Ectodermal cell (in vitro differentiated cells): ENCODE measurements at regions not wholly inside any gene's neighbourhood (a gene's known extent, or its start where the extent isn't known, plus 50 kb on each side); places are given as distances from the start of the nearest gene placed in this dataset.

Source experiments
- H3K27ac ChIP-seq: 2 replicates; pipeline ENCODE4 v1.7.0; 2013; ENCODE audit warnings: mild to moderate bottlenecking, low read depth, low read length; ENCODE audit not compliant: insufficient read depth, poor library complexity, severe bottlenecking
- H3K27me3 ChIP-seq: 2 replicates; pipeline ENCODE4 v1.7.0; 2013; ENCODE audit warnings: mild to moderate bottlenecking, low read length; ENCODE audit not compliant: insufficient read depth, control insufficient read depth, poor library complexity, severe bottlenecking
- H3K36me3 ChIP-seq: one replicate; pipeline ENCODE4 v1.7.0; 2013; ENCODE audit warnings: low read length; ENCODE audit not compliant: control insufficient read depth, insufficient read depth
- H3K4me1 ChIP-seq: one replicate; pipeline ENCODE4 v1.7.0; 2013; ENCODE audit warnings: low read length; ENCODE audit not compliant: control insufficient read depth, insufficient read depth
- H3K4me3 ChIP-seq: 2 replicates; pipeline ENCODE4 v1.7.0; 2013; ENCODE audit warnings: low read depth, low read length, control low read depth; ENCODE audit not compliant: insufficient read depth
- H3K9me3 ChIP-seq: 2 replicates; pipeline ENCODE4 v1.7.0; 2013; ENCODE audit warnings: mild to moderate bottlenecking, low read length, moderate library complexity; ENCODE audit not compliant: control insufficient read depth
- WGBS, 2 experiments: methylation state at CpG; one replicate each; pipeline ENCODE4 v1.1.7; 2013; ENCODE audit warnings: missing lambda C conversion rate in 2 of 2; 5-methylcytosine and 5-hydroxymethylcytosine counted together

GRCh38 chr10:3892440-3893425, 107.7 kb upstream of the KLF6 start:
- Histone ChIP-seq H3K36me3 (no peaks in the 10 kb centered on the region), H3K4me1 (peaks cover 5% of the 10 kb centered on the region), H3K27me3 (no peaks in the 10 kb centered on the region), H3K27ac (no peak overlapping the region), H3K4me3 (no peak overlapping the region), H3K9me3 (no peaks in the 10 kb centered on the region)
- 72 to 77% methylated on average over 9 of the region's 9 CpGs for WGBS, 2 experiments

- H3K36me3 ChIP-seq: no peaks in the 10 kb centered on the region
- 95 to 99% methylated on average over 3 of the region's 3 CpGs for WGBS, 2 experiments
- no peak overlapping the region for H3K27ac ChIP-seq
- no peaks in the 10 kb centered on the region for H3K9me3 ChIP-seq
- H3K4me1 ChIP-seq: peaks cover 9% of the 10 kb centered on the region
- no peak overlapping the region for H3K4me3 ChIP-seq
- H3K27me3 ChIP-seq: no peaks in the 10 kb centered on the region
Observed at GRCh38 chr10:3891396-3891795, 106.4 kb upstream of the KLF6 start.

GRCh38 chr10:3890602-3891352, 105.8 kb upstream of the KLF6 start:
- H3K4me3 ChIP-seq: no peak overlapping the region
- H3K4me1 ChIP-seq: peaks cover 11% of the 10 kb centered on the region
- H3K27ac ChIP-seq: no peak overlapping the region
- WGBS, 2 experiments: 90 to 95% methylated on average over 14 of the region's 14 CpGs
- no peaks in the 10 kb centered on the region for H3K9me3 ChIP-seq
- no peaks in the 10 kb centered on the region for H3K36me3 ChIP-seq
- no peaks in the 10 kb centered on the region for H3K27me3 ChIP-seq

GRCh38 chr10:3889961-3890522, 105.0 kb upstream of the KLF6 start:
- H3K27me3 ChIP-seq: no peaks in the 10 kb centered on the region
- H3K4me3 ChIP-seq: no peak overlapping the region
- H3K9me3 ChIP-seq: no peaks in the 10 kb centered on the region
- 59 to 72% methylated on average over 4 of the region's 4 CpGs for WGBS, 2 experiments
- H3K36me3 ChIP-seq: no peaks in the 10 kb centered on the region
- H3K27ac ChIP-seq: no peak overlapping the region
- peaks cover 11% of the 10 kb centered on the region for H3K4me1 ChIP-seq

- Histone ChIP-seq H3K4me1 (peaks cover 11% of the 10 kb centered on the region), H3K4me3 (no peak overlapping the region), H3K9me3 (no peaks in the 10 kb centered on the region), H3K36me3 (no peaks in the 10 kb centered on the region), H3K27ac (no peak overlapping the region), H3K27me3 (no peaks in the 10 kb centered on the region)
- WGBS, 2 experiments: 37 to 38% methylated on average over 9 of the region's 9 CpGs
Observed at GRCh38 chr10:3887885-3888476, 103.0 kb upstream of the KLF6 start.

- H3K27ac ChIP-seq: no peak overlapping the region
- no peak overlapping the region for H3K4me3 ChIP-seq
- H3K4me1 ChIP-seq: peaks cover 11% of the 10 kb centered on the region
- H3K27me3 ChIP-seq: no peaks in the 10 kb centered on the region
- H3K9me3 ChIP-seq: no peaks in the 10 kb centered on the region
- no peaks in the 10 kb centered on the region for H3K36me3 ChIP-seq
- 85 to 93% methylated on average over 7 of the region's 7 CpGs for WGBS, 2 experiments
Observed at GRCh38 chr10:3887404-3887803, 102.4 kb upstream of the KLF6 start.

GRCh38 chr10:3886641-3887251, 101.7 kb upstream of the KLF6 start:
- Histone ChIP-seq H3K4me1 (peaks cover 11% of the 10 kb centered on the region), H3K9me3 (no peaks in the 10 kb centered on the region), H3K27ac (no peak overlapping the region), H3K4me3 (no peak overlapping the region), H3K36me3 (no peaks in the 10 kb centered on the region), H3K27me3 (no peaks in the 10 kb centered on the region)
- WGBS, 2 experiments: 90 to 91% methylated on average over 11 of the region's 11 CpGs

- H3K36me3 ChIP-seq: no peaks in the 10 kb centered on the region
- H3K27me3 ChIP-seq: no peaks in the 10 kb centered on the region
- no peaks in the 10 kb centered on the region for H3K9me3 ChIP-seq
- no peak overlapping the region for H3K27ac ChIP-seq
- H3K4me1 ChIP-seq: peaks cover 11% of the 10 kb centered on the region
- H3K4me3 ChIP-seq: no peak overlapping the region
- WGBS, 2 experiments: 28 to 31% methylated on average over 12 to 14 of the region's 14 CpGs
Observed at GRCh38 chr10:3886191-3886590, 101.2 kb upstream of the KLF6 start.

- H3K9me3 ChIP-seq: no peaks in the 10 kb centered on the region
- no peak overlapping the region for H3K4me3 ChIP-seq
- WGBS, 2 experiments: 91 to 97% methylated on average over 4 of the region's 4 CpGs
- H3K27me3 ChIP-seq: no peaks in the 10 kb centered on the region
- H3K4me1 ChIP-seq: peaks cover 5% of the 10 kb centered on the region
- H3K36me3 ChIP-seq: no peaks in the 10 kb centered on the region
- H3K27ac ChIP-seq: no peak overlapping the region
Observed at GRCh38 chr10:3882855-3883254, 97.8 kb upstream of the KLF6 start.
